ENCODE measurements at regions not wholly inside any gene's neighbourhood (a gene's known extent, or its start where the extent isn't known, plus 50 kb on each side); places are given as distances from the start of the nearest gene placed in this dataset.
A peak's percentile ranks its signal among the peaks of the same experiment; 100 is the strongest.

DNA sequence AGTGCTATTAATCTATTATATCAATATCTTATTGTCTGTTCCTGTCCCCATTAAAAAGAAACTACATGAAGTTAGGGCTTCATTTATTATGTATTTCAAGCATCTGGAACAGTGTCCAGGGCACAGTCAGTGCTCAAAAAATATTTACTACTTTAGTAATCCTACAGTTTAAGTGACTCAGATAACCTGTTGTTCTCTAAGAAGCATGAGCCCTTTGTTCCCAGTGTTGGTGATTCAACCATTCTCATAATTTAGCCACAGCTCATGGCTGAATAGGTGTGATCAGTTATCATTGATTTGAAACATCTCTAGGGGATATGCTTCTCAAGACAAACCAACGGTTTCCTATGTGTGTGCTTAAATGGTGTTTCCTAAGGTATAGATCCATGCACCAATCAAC lies 292.7 kb downstream of the TMEM167A start:
- no peak overlapping the region for H3K4me2 ChIP-seq
- H2AFZ ChIP-seq (replicated peaks): no peak overlapping the region
- H3K4me3 Mint-ChIP-seq: no peak overlapping the region
- no peak overlapping the region for H3K27ac ChIP-seq
- H3K79me2 ChIP-seq (ENCODE audit: low read depth): no peaks in the 10 kb centered on the region
- H3K4me1 Mint-ChIP-seq: no peaks in the 10 kb centered on the region
- H3K36me3 Mint-ChIP-seq: no peaks in the 10 kb centered on the region
- no peak overlapping the region for H3K4me3 ChIP-seq
- H3K27ac Mint-ChIP-seq: no peak overlapping the region
- H3K27me3 Mint-ChIP-seq (ENCODE audit: insufficient read depth, low read depth): no peaks in the 10 kb centered on the region
- H3K9ac ChIP-seq: no peak overlapping the region
- no peaks in the 10 kb centered on the region for H3K9me3 ChIP-seq (ENCODE audit: low read depth)
- TF ChIP-seq EZH2phosphoT487 (IDR thresholded peaks at IDR 0.05) (no peak), EZH2 (IDR thresholded peaks at IDR 0.05) (no peak)
- TF ChIP-seq, protein P1, sequence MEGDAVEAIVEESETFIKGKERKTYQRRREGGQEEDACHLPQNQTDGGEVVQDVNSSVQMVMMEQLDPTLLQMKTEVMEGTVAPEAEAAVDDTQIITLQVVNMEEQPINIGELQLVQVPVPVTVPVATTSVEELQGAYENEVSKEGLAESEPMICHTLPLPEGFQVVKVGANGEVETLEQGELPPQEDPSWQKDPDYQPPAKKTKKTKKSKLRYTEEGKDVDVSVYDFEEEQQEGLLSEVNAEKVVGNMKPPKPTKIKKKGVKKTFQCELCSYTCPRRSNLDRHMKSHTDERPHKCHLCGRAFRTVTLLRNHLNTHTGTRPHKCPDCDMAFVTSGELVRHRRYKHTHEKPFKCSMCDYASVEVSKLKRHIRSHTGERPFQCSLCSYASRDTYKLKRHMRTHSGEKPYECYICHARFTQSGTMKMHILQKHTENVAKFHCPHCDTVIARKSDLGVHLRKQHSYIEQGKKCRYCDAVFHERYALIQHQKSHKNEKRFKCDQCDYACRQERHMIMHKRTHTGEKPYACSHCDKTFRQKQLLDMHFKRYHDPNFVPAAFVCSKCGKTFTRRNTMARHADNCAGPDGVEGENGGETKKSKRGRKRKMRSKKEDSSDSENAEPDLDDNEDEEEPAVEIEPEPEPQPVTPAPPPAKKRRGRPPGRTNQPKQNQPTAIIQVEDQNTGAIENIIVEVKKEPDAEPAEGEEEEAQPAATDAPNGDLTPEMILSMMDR (IDR thresholded peaks at IDR 0.05): no peak
- H3K9me3 Mint-ChIP-seq: no peaks in the 10 kb centered on the region
- H3K4me1 ChIP-seq: no peaks in the 10 kb centered on the region
- no peaks in the 10 kb centered on the region for H3K36me3 ChIP-seq
- no peaks in the 10 kb centered on the region for H3K27me3 ChIP-seq
- no peak for DNase-seq (ENCODE audit: low spot score)
- H4K20me1 ChIP-seq (ENCODE audit: low read depth): no peaks in the 10 kb centered on the region
- no peaks in the 10 kb centered on the region for H3F3A ChIP-seq (ENCODE audit: low read depth)

DNA sequence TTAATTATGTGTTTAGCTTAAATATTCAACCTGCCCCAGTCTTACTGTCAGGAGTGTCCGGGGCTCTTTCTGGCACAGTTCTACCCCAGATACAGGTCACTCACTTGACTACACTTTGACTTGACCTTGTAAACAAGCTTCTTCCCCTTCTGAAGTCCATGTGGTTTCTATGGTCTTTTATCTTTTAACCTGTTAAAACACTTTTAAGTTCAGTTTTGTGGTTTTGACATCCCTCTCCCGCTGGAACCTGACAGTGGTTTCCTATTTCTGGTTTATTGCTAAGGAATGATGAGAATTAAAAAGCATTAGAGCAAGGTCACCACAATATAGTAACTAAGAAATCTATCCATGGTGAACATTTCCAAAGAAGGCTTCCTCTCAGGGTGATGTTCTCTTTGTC lies 300.1 kb downstream of the TMEM167A start:
- Histone ChIP-seq H4K20me1 (ENCODE audit: low read depth) (no peaks in the 10 kb centered on the region), H3K27me3 (no peaks in the 10 kb centered on the region), H3K9me3 (ENCODE audit: low read depth) (no peaks in the 10 kb centered on the region), H2AFZ (replicated peaks) (no peak overlapping the region), H3K79me2 (ENCODE audit: low read depth) (no peaks in the 10 kb centered on the region), H3K4me2 (no peak overlapping the region), H3K27ac (no peak overlapping the region), H3K9ac (no peak overlapping the region), H3K4me3 (no peak overlapping the region), H3F3A (ENCODE audit: low read depth) (peaks cover 4% of the 10 kb centered on the region), H3K36me3 (no peaks in the 10 kb centered on the region), H3K4me1 (peaks cover 9% of the 10 kb centered on the region)
- Mint-ChIP-seq H3K27ac (no peak overlapping the region), H3K9me3 (no peaks in the 10 kb centered on the region), H3K4me1 (peaks cover 4% of the 10 kb centered on the region), H3K36me3 (no peaks in the 10 kb centered on the region), H3K4me3 (no peak overlapping the region), H3K27me3 (ENCODE audit: insufficient read depth, low read depth) (no peaks in the 10 kb centered on the region)
- no peak for DNase-seq (ENCODE audit: low spot score)
- no peak for TF ChIP-seq EZH2phosphoT487 (IDR thresholded peaks at IDR 0.05)
- TF ChIP-seq EZH2 (IDR thresholded peaks at IDR 0.05): no peak
- TF ChIP-seq, protein P1 (IDR thresholded peaks at IDR 0.05): no peak

DNA sequence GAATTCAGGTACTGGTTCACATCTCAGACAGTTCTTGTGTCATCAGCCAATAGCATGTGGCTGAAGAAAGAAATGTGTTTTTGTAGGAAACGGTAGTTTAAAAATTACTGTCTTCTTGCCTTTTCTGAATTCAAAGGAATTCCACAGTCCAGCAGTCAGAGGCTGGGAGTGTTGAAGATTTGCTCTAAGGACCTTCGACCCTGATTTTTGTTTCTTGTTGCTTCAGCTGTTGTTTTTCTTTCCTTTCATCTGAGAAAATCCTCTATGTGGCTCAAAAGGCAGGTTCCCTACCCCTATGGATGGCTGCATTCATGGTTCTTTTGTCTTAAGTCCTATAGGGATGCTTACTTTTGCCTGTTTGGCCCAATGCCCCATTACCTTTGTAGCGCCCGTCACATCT lies 304.9 kb downstream of the TMEM167A start:
- H3K27ac Mint-ChIP-seq: no peak overlapping the region
- no peak overlapping the region for H3K4me3 Mint-ChIP-seq
- peaks cover 26% of the 10 kb centered on the region for H3K9me3 Mint-ChIP-seq
- peak; percentile 41 for DNase-seq (ENCODE audit: low spot score)
- Histone ChIP-seq H3F3A (ENCODE audit: low read depth) (peaks cover 8% of the 10 kb centered on the region), H3K27me3 (no peaks in the 10 kb centered on the region), H2AFZ (replicated peaks) (no peak overlapping the region), H3K9ac (no peak overlapping the region), H4K20me1 (ENCODE audit: low read depth) (no peaks in the 10 kb centered on the region), H3K4me3 (no peak overlapping the region), H3K27ac (no peak overlapping the region), H3K4me1 (peaks cover 13% of the 10 kb centered on the region), H3K4me2 (peak overlapping the region; percentile 8), H3K79me2 (ENCODE audit: low read depth) (no peaks in the 10 kb centered on the region), H3K9me3 (ENCODE audit: low read depth) (peaks cover 6% of the 10 kb centered on the region), H3K36me3 (peaks cover 3% of the 10 kb centered on the region)
- TF ChIP-seq EZH2 (IDR thresholded peaks at IDR 0.05) (no peak), EZH2phosphoT487 (IDR thresholded peaks at IDR 0.05) (no peak)
- TF ChIP-seq, protein P1 (IDR thresholded peaks at IDR 0.05): no peak
- H3K27me3 Mint-ChIP-seq (ENCODE audit: insufficient read depth, low read depth): no peaks in the 10 kb centered on the region
- H3K4me1 Mint-ChIP-seq: peaks cover 4% of the 10 kb centered on the region
- H3K36me3 Mint-ChIP-seq: peaks cover 7% of the 10 kb centered on the region
